Limb (tissue), 2 donors: ENCODE measurements at regions not wholly inside any gene's neighbourhood (a gene's known extent, or its start where the extent isn't known, plus 50 kb on each side); places are given as distances from the start of the nearest gene placed in this dataset.

Experiments used
- DNase-seq, 2 donors: peaks; one replicate each; pipeline ENCODE4 v3.0.0-alpha.2; 2016; ENCODE audit errors: extremely low spot score in 2 of 2

GRCh38 chr12:38138225-38139221, 178.1 kb upstream of the ALG10B start:
- peak; percentile 42 to 57 for DNase-seq

- no peak for DNase-seq
These were observed 177.1 kb upstream of the ALG10B start for GRCh38 chr12:38139456-38139855.

- DNase-seq = no peak
These were observed 175.3 kb upstream of the ALG10B start for GRCh38 chr12:38141239-38141638.

- DNase-seq = no peak
These were observed 174.7 kb upstream of the ALG10B start for GRCh38 chr12:38141861-38142260.

GRCh38 chr12:38142974-38143373, 173.6 kb upstream of the ALG10B start:
- no peak for DNase-seq

GRCh38 chr12:38144049-38144448, 172.5 kb upstream of the ALG10B start:
- DNase-seq = no peak

GRCh38 chr12:38144601-38145436, 171.8 kb upstream of the ALG10B start:
- DNase-seq = no peak

- no peak for DNase-seq
These were observed 167.0 kb upstream of the ALG10B start for GRCh38 chr12:38149395-38150073.

- no peak for DNase-seq
These were observed 164.4 kb upstream of the ALG10B start for GRCh38 chr12:38151991-38152700.

GRCh38 chr12:38152816-38153736, 163.5 kb upstream of the ALG10B start:
- no peak for DNase-seq

GRCh38 chr12:38153737-38154061, 162.9 kb upstream of the ALG10B start:
- no peak for DNase-seq

- DNase-seq = no peak
These were observed 162.2 kb upstream of the ALG10B start for GRCh38 chr12:38154096-38155019.

- DNase-seq = no peak
These were observed 161.6 kb upstream of the ALG10B start for GRCh38 chr12:38155020-38155395.

GRCh38 chr12:38155526-38156496, 160.8 kb upstream of the ALG10B start:
- DNase-seq = no peak

- no peak for DNase-seq
These were observed 159.9 kb upstream of the ALG10B start for GRCh38 chr12:38156497-38157245.

GRCh38 chr12:38157274-38157932, 159.2 kb upstream of the ALG10B start:
- no peak for DNase-seq
